ENCODE measurements at regions not wholly inside any gene's neighbourhood (a gene's known extent, or its start where the extent isn't known, plus 50 kb on each side); places are given as distances from the start of the nearest gene placed in this dataset.

DNA sequence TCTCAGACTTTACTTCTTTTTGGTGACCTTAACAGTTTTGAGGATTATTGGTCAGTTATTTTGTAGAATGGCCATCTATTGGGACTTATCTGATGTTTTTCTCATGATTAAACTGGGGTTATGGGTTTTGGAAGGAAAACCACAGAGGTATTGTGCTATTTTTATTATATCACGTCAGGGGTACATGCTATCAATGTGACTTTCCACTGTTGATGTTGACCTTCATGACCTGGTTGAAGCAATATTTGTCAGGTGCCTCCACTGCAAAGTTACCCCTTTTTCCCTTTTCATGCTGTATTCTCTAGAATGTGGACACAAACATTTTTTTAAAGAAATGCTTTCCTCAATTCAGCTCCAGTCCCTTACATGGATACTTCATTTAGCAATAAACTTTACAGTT lies 152.8 kb upstream of the TSLP start:
- TF ChIP-seq, protein P1, sequence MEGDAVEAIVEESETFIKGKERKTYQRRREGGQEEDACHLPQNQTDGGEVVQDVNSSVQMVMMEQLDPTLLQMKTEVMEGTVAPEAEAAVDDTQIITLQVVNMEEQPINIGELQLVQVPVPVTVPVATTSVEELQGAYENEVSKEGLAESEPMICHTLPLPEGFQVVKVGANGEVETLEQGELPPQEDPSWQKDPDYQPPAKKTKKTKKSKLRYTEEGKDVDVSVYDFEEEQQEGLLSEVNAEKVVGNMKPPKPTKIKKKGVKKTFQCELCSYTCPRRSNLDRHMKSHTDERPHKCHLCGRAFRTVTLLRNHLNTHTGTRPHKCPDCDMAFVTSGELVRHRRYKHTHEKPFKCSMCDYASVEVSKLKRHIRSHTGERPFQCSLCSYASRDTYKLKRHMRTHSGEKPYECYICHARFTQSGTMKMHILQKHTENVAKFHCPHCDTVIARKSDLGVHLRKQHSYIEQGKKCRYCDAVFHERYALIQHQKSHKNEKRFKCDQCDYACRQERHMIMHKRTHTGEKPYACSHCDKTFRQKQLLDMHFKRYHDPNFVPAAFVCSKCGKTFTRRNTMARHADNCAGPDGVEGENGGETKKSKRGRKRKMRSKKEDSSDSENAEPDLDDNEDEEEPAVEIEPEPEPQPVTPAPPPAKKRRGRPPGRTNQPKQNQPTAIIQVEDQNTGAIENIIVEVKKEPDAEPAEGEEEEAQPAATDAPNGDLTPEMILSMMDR (IDR thresholded peaks at IDR 0.05), result no peak
- no peak for TF ChIP-seq POLR2A (IDR thresholded peaks at IDR 0.05)
